Lower leg skin (tissue), 3 donors: ENCODE measurements at regions not wholly inside any gene's neighbourhood (a gene's known extent, or its start where the extent isn't known, plus 50 kb on each side); places are given as distances from the start of the nearest gene placed in this dataset.

Source experiments
- CTCF ChIP-seq, 3 donors: fragments of 450-650 bp; IDR thresholded peaks; one replicate each; pipeline ENCODE4 v1.5.1; 2016; ENCODE audit warnings: antibody characterized with exemption in 3 of 3, mild to moderate bottlenecking in 3 of 3, moderate library complexity in 2 of 3
- POLR2A ChIP-seq, 2 donors: fragments of 450-650 bp; IDR thresholded peaks; one replicate each; pipeline ENCODE4 v1.6.1; 2016 to 2017; ENCODE audit warnings: antibody characterized with exemption in 2 of 2, mild to moderate bottlenecking in 1 of 2, moderate library complexity in 1 of 2

- no peak for TF ChIP-seq POLR2A (IDR thresholded peaks at IDR 0.05)
- no peak for TF ChIP-seq CTCF (IDR thresholded peaks at IDR 0.05)
Measured at GRCh38 chr21:34020005-34020847, 53.2 kb upstream of the MRPS6 start.
